NB4 (cell line): ENCODE measurements at regions not wholly inside any gene's neighbourhood (a gene's known extent, or its start where the extent isn't known, plus 50 kb on each side); places are given as distances from the start of the nearest gene placed in this dataset.

Experiments used
- DNase-seq: peaks from one replicate; pipeline ENCODE4 v3.0.0; 2010; ENCODE audit warnings: low read depth
- H3K4me3 ChIP-seq: one replicate; pipeline ENCODE4 v1.5.1; 2011; ENCODE audit warnings: mild to moderate bottlenecking, low read depth, low read length, moderate library complexity
- CTCF ChIP-seq: IDR thresholded peaks from one replicate; pipeline ENCODE4 v1.5.1; 2012; ENCODE audit warnings: low read depth, low read length
- MAX ChIP-seq: IDR thresholded peaks from 2 replicates; pipeline ENCODE4 v1.6.1; 2011; ENCODE audit warnings: low read depth, low read length
- MYC ChIP-seq: IDR thresholded peaks from 2 replicates; pipeline ENCODE4 v1.6.1; 2011; ENCODE audit warnings: low read depth, low read length
- POLR2A ChIP-seq: IDR thresholded peaks from 2 replicates; pipeline ENCODE4 v1.6.1; 2011; ENCODE audit warnings: mild to moderate bottlenecking; ENCODE audit not compliant: insufficient read length; ENCODE audit errors: extremely low read depth

- H3K4me3 ChIP-seq, result no peak overlapping the region
- DNase-seq, result no peak
- TF ChIP-seq MAX (no peak), MYC (no peak), CTCF (no peak), POLR2A (no peak)
Observed at GRCh38 chr7:53835301-53835700, 706.9 kb upstream of the VSTM2A start.

DNA sequence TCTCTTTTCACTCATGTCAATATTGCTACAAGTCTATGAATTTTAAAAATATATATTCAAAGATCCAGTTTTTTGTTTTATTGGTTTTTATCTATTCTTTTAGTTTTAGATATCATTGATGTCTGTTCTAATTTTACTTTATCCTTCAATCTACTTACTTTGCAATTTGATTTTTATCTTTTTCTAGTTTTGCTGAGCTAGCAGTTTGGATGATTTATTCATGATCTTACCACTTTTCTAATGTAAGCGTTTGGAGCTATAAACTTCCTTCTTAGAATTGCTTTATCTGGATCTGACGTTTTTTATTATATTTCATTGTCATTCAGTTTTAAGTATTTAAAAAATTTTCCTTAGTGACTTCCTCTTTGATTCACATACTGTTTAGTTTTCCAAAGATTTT lies 664.5 kb upstream of the VSTM2A start:
- H3K4me3 ChIP-seq, result no peak overlapping the region
- TF ChIP-seq POLR2A (no peak), CTCF (no peak), MYC (no peak), MAX (no peak)
- no peak for DNase-seq

DNA sequence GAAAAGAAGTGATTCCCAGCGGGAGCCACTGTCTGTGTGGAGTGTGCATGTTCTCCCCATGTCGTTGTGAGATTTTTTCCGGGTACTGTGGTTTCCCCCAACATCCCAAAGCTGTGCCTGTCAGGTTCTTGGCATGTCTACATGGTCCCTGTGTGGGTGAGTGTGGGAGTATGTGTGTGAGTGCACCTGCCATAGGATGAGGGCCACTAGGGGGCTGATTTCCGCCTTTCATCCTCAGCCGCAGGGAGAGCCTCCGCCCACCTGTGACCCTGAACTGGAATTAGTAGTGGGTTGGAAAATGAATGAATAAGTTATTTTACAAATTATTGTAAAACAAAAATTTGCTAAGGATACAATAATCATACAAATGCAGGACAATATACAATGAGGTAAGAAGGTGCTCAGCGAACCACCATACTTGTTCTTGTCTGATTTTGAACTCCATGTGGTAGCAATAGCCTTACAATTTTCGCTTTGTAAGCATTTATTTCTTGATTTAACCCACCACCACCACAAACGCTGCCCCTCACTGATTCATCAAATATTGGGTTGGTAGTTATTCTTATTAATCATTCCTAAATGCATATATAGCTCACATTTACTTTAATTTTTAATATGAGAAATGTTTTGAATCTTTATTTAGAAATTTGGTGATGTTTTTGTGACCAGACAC lies 641.2 kb upstream of the VSTM2A start:
- TF ChIP-seq POLR2A (no peak), MYC (no peak), MAX (no peak), CTCF (no peak)
- no peak overlapping the region for H3K4me3 ChIP-seq
- no peak for DNase-seq

DNA sequence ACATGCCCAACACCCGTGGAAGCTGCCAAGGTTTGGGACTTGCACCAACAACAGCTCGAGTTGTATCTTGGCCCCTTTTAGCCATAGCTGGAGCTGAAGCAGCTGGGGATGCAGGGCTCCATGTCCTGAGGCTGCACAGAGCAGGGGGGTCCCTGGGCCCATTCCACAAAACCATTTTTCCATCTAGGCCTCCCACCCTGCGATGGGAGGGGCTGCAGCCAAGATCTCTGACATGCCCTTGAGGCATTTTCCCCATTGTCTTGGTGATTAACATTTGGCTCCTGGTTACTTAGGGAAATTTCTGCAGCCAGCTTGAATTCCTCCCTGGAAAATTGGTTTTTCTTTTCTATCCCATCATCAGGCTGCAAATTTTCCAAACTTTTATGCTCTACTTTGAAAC lies 637.8 kb upstream of the VSTM2A start:
- no peak for DNase-seq
- TF ChIP-seq CTCF, result no peak
- no peak for TF ChIP-seq MYC
- no peak for TF ChIP-seq MAX
- no peak for TF ChIP-seq POLR2A
- no peak overlapping the region for H3K4me3 ChIP-seq

DNA sequence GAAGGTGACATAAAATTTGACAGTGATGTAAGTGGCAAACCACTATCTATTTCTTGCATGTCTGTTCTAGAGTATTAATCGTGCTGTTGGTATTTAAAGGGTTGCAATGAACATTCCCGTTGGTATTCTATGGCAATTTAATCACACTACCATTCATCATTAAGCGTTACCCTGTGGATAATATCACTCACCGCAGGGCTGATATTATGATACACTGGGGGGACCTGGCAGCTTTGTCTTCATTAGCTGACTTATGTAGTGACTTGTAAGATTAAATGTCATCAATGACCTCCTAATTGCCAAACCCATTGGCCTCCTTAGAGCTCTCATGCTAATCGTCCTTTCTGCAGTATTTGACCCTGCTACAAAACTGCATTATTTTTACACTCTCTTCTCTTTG lies 624.5 kb upstream of the VSTM2A start:
- TF ChIP-seq POLR2A (no peak), MAX (no peak), CTCF (no peak), MYC (no peak)
- no peak overlapping the region for H3K4me3 ChIP-seq
- DNase-seq, result no peak
